Epithelial cell of esophagus (primary cell): ENCODE measurements at regions not wholly inside any gene's neighbourhood (a gene's known extent, or its start where the extent isn't known, plus 50 kb on each side); places are given as distances from the start of the nearest gene placed in this dataset.

Experiments used
- DNase-seq: peaks from one replicate; pipeline ENCODE4 v3.0.0; 2010; ENCODE audit warnings: low read depth
- H3K4me3 ChIP-seq: 2 replicates; pipeline ENCODE4 v1.5.1; 2011; ENCODE audit warnings: mild to moderate bottlenecking, low read length, control low read depth
- TF ChIP-seq, protein P1 (sequence below): IDR thresholded peaks from 2 replicates; pipeline ENCODE4 v1.5.1; 2011; ENCODE audit warnings: low read depth, mild to moderate bottlenecking, low read length, control low read depth, inconsistent platforms; ENCODE audit not compliant: insufficient read depth; ENCODE audit errors: missing control alignments

DNA sequence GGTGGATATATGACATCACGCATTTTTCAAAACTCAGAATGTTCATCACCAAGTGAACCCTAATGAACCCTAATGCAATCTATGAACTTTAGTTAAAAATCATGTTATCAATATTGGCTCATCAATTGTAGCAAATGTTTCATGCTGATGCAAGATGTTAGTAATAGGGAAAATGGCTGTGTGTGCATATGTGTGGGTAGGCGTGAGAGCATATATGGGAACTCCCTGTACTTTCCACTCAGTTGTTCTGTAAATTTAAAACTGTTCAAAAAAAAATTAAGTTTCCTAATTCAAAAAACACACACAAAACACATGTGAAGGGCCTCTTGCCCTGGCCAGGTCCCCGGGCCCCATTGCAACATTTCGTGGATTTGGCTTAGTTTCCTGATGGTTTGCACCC is 89.7 kb upstream of the PROK2 start:
- DNase-seq: no peak
- no peak overlapping the region for H3K4me3 ChIP-seq
- TF ChIP-seq, protein P1, sequence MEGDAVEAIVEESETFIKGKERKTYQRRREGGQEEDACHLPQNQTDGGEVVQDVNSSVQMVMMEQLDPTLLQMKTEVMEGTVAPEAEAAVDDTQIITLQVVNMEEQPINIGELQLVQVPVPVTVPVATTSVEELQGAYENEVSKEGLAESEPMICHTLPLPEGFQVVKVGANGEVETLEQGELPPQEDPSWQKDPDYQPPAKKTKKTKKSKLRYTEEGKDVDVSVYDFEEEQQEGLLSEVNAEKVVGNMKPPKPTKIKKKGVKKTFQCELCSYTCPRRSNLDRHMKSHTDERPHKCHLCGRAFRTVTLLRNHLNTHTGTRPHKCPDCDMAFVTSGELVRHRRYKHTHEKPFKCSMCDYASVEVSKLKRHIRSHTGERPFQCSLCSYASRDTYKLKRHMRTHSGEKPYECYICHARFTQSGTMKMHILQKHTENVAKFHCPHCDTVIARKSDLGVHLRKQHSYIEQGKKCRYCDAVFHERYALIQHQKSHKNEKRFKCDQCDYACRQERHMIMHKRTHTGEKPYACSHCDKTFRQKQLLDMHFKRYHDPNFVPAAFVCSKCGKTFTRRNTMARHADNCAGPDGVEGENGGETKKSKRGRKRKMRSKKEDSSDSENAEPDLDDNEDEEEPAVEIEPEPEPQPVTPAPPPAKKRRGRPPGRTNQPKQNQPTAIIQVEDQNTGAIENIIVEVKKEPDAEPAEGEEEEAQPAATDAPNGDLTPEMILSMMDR: no peak

DNA sequence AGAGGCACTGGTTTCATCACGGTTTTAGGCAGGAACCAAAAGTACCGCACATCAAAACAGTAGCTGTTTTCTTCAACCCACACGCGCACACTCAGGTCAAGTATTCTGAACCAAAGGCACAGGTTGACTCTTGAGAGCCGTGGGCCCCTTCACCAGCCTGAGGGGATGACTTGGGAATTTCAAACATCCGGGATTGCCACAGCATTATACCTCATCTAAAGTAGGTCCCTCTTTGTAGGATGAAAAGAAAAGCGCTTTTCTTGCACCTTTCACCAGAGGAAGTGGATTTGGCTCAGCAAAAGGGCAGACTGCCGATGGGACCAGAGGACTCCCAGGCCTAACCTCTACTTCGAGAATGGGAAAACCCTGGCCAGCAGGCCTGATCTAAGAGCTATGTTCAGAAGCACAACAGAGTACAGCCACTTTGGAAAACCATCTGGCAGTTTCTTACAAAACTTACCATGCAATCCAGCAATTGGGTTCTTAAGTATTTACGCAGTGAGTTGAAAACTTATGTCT is 88.2 kb upstream of the PROK2 start:
- DNase-seq: no peak
- TF ChIP-seq, protein P1: no peak
- H3K4me3 ChIP-seq: no peak overlapping the region

DNA sequence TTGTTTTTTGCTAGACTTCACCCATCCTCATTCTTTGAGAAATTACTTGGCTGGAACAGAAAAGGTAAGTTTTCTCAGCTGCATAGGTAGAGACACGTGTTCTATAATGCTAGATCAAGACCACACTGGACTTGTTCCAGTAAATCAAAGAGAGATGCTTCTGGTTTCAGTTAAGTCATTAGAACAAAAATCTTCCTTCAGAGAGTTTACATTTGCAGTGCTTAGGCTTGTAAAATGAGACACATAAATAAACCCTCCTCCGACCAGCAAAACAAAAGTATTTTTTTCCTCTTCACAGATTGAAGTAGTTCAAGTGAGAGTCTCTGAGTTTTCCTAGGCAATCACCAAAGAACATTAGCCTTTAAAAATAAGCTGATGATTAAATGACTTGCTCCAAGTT is 87.3 kb upstream of the PROK2 start:
- TF ChIP-seq, protein P1: no peak
- DNase-seq: no peak
- H3K4me3 ChIP-seq: no peak overlapping the region

DNA sequence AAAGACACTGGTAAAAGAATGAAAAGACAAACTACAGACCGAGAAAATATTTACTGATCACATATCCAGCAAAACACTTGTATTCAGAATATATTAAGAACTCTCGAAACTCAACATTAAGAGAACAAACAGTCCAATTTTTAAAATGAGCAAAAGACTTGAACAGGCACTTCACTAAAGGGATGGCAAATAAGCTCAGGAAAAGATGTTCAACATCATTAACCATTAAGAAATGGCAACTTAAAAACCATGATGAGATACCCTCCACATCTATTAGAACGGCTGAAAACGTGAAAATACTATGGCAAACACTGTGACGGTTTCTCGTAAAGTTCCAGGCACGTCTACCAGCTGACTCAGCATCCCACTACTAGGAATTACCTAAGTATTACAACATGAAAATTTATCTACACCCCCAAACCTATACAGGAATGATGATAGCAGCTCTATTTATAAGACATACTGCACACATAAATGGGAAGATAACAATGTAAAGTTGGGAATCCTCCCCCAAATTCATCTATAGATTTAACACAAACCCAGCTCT is 86.1 kb upstream of the PROK2 start:
- TF ChIP-seq, protein P1: no peak
- DNase-seq: no peak
- H3K4me3 ChIP-seq: no peak overlapping the region

DNA sequence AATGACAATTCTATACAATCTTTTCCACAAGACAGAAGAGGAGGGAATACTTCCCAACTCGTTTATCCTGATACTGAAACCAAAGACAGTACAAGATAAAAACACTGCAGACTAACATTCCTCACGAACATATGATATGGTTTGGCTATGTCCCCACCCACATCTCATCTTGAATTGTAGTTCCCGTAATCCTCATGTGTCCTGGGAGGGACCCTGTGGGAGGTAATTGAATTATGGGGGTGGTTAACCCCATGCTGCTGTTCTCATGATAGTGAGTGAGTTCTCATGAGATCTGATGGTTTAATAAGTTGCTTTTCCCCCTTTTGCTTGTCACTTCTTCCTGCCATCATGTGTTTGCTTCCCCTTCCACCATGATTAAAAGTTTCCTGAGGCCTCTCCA is 83.9 kb upstream of the PROK2 start:
- TF ChIP-seq, protein P1: no peak
- no peak for DNase-seq
- H3K4me3 ChIP-seq: no peak overlapping the region

DNA sequence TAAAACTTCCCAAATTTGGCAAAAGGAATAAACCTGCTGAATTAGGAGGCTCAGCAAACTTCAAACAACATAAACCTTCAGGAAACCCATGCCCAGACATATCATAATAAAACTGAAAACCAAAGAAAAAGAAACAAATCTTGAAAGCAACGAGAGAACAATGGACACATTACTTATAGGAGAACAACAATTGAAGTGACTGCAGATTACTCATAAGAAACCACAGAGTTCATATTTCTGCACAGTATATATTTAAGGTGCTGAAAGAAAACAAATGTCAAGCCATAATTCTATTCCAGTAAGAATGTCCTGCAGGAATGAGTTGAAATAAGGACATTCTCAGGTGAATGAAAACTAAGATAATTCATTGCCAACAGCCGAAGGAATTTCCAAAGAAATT is 80.8 kb upstream of the PROK2 start:
- DNase-seq: no peak
- H3K4me3 ChIP-seq: no peak overlapping the region
- TF ChIP-seq, protein P1: no peak

DNA sequence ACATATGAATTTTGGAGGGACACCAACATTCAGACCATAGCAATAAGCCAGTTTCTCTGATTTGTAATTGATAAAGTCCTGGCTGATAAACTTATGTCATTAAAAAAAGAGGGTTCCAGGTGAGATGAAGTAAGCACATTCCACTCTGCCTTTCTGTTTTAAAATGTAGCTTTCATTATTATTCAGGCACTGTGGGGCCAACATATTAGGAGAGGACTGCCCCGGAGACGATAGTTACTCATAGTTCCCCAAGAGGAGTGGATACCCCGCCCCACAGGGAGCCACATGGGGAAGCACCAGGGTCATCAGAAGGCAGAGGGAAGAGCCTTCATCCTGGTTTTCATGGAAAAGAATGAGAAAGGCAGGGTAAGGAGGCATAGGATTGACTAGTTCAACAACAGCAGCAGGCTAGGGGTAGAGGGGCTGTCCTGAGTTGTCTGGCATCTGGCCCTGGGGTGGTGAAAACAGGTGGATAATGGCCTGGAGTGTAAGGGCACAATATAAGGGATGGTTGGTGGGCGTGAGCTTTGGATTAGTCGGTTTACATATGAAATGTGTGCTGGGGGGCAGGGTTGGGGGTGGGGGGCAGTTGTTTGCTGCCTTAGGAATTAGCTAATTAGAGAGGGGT is 78.7 kb upstream of the PROK2 start:
- no peak overlapping the region for H3K4me3 ChIP-seq
- TF ChIP-seq, protein P1: no peak
- DNase-seq: no peak
